SU-DHL-6 (cell line): ENCODE measurements at regions not wholly inside any gene's neighbourhood (a gene's known extent, or its start where the extent isn't known, plus 50 kb on each side); places are given as distances from the start of the nearest gene placed in this dataset.

Source experiments
- H2AFZ ChIP-seq: fragments of 200-600 bp; sonication (generic); 2 replicates; pipeline ENCODE4 v1.6.1; 2014; ENCODE audit warnings: low read depth, mild to moderate bottlenecking, moderate library complexity, mixed read lengths, antibody characterized with exemption, low read length; ENCODE audit not compliant: severe bottlenecking
- H3F3A ChIP-seq: fragments of 200-600 bp; shearing (Covaris generic); 2 replicates; pipeline ENCODE4 v1.6.0; 2016; ENCODE audit warnings: antibody characterized with exemption, mild to moderate bottlenecking; ENCODE audit not compliant: insufficient read depth
- H3K27ac ChIP-seq: fragments of 200-600 bp; sonication (generic); 2 replicates; pipeline ENCODE4 v1.5.1; 2016; ENCODE audit warnings: low read depth, mild to moderate bottlenecking, low read length, moderate library complexity, mixed read lengths
- H3K27me3 ChIP-seq: fragments of 200-600 bp; sonication (generic), shearing (Covaris generic); 2 replicates; pipeline ENCODE4 v1.6.0; 2014; ENCODE audit warnings: mild to moderate bottlenecking, low read length
- H3K36me3 ChIP-seq: fragments of 200-600 bp; sonication (generic); 2 replicates; pipeline ENCODE4 v1.6.1; 2014; ENCODE audit warnings: mild to moderate bottlenecking, low read length, mixed read lengths
- H3K4me2 ChIP-seq: fragments of 300-600, 200-600 bp; shearing (Covaris generic), sonication (generic); 2 replicates; pipeline ENCODE4 v1.6.0; 2014; ENCODE audit warnings: low read length, low read depth, mild to moderate bottlenecking; ENCODE audit not compliant: poor library complexity, severe bottlenecking
- H3K4me3 ChIP-seq: fragments of 200-600 bp; sonication (generic); 2 replicates; pipeline ENCODE4 v1.5.1; 2014; ENCODE audit warnings: antibody characterized with exemption, low read length, mild to moderate bottlenecking, mixed read lengths; ENCODE audit not compliant: insufficient read depth, poor library complexity, severe bottlenecking
- H3K79me2 ChIP-seq: fragments of 200-600 bp; sonication (generic); 2 replicates; pipeline ENCODE4 v1.6.1; 2014; ENCODE audit warnings: mild to moderate bottlenecking, low read length, moderate library complexity; ENCODE audit not compliant: insufficient read depth
- H3K9ac ChIP-seq: fragments of 200-600 bp; sonication (generic); 2 replicates; pipeline ENCODE4 v1.7.0; 2014; ENCODE audit warnings: mild to moderate bottlenecking, low read length
- H3K9me2 ChIP-seq: fragments of 200-600 bp; sonication (generic); replicated peaks from 2 replicates; pipeline ENCODE4 v1.6.1; 2014; ENCODE audit warnings: low read length; ENCODE audit not compliant: insufficient read depth
- H3K9me3 ChIP-seq: fragments of 200-600 bp; sonication (generic); 2 replicates; pipeline ENCODE4 v1.6.1; 2014; ENCODE audit warnings: low read length, mixed read lengths; ENCODE audit not compliant: insufficient read depth
- H4K20me1 ChIP-seq: fragments of 200-600 bp; sonication (generic); 2 replicates; pipeline ENCODE4 v1.6.1; 2014; ENCODE audit warnings: low read depth, mild to moderate bottlenecking, antibody characterized with exemption, low read length, moderate library complexity, mixed read lengths
- CTCF ChIP-seq: fragments of 200-600 bp; sonication (generic); IDR thresholded peaks from one replicate; pipeline ENCODE4 v1.5.1; 2017; ENCODE audit warnings: antibody characterized with exemption, mild to moderate bottlenecking, low read length, moderate library complexity; ENCODE audit not compliant: insufficient read depth, poor library complexity, severe bottlenecking
- EZH2phosphoT487 ChIP-seq: fragments of 200-600 bp; sonication (generic), shearing (Covaris generic); conservative IDR thresholded peaks from 2 replicates; pipeline ENCODE4 v1.6.1; 2018; ENCODE audit warnings: mild to moderate bottlenecking, antibody characterized with exemption, low read length, moderate library complexity, mixed read lengths

GRCh38 chr15:94736236-94736635 lies 504.9 kb downstream of the MCTP2 start:
- Histone ChIP-seq H2AFZ (no peak overlapping the region), H3K36me3 (no peaks in the 10 kb centered on the region), H3K9me2 (no peaks in the 10 kb centered on the region), H3K9me3 (no peaks in the 10 kb centered on the region), H3K79me2 (no peaks in the 10 kb centered on the region), H3K4me3 (no peak overlapping the region), H3F3A (no peaks in the 10 kb centered on the region), H3K27ac (no peak overlapping the region), H3K9ac (no peak overlapping the region), H3K27me3 (no peaks in the 10 kb centered on the region), H3K4me2 (no peak overlapping the region), H4K20me1 (no peaks in the 10 kb centered on the region)
- TF ChIP-seq EZH2phosphoT487 (no peak), CTCF (no peak)

GRCh38 chr15:94739639-94740038 lies 508.3 kb downstream of the MCTP2 start:
- no peak for TF ChIP-seq EZH2phosphoT487
- no peak for TF ChIP-seq CTCF
- Histone ChIP-seq H2AFZ (no peak overlapping the region), H4K20me1 (no peaks in the 10 kb centered on the region)

GRCh38 chr15:94740469-94740868 lies 509.1 kb downstream of the MCTP2 start:
- Histone ChIP-seq H3K27me3 (no peaks in the 10 kb centered on the region), H3K9me3 (no peaks in the 10 kb centered on the region), H3K4me2 (no peak overlapping the region), H4K20me1 (no peaks in the 10 kb centered on the region), H3F3A (no peaks in the 10 kb centered on the region), H3K79me2 (no peaks in the 10 kb centered on the region), H3K27ac (no peak overlapping the region), H3K9ac (no peak overlapping the region), H3K9me2 (no peaks in the 10 kb centered on the region), H3K36me3 (no peaks in the 10 kb centered on the region), H3K4me3 (no peak overlapping the region), H2AFZ (no peak overlapping the region)
- TF ChIP-seq CTCF (no peak), EZH2phosphoT487 (no peak)

More at GRCh38 chr15:94739639-94740038, 508.3 kb downstream of the MCTP2 start:
- no peak overlapping the region for H3K4me2 ChIP-seq
- no peaks in the 10 kb centered on the region for H3K9me3 ChIP-seq
- no peaks in the 10 kb centered on the region for H3K79me2 ChIP-seq
- H3K4me3 ChIP-seq, result no peak overlapping the region
- H3K36me3 ChIP-seq, result no peaks in the 10 kb centered on the region
- H3K27me3 ChIP-seq, result no peaks in the 10 kb centered on the region
- no peak overlapping the region for H3K9ac ChIP-seq
- no peaks in the 10 kb centered on the region for H3K9me2 ChIP-seq
- no peak overlapping the region for H3K27ac ChIP-seq
- H3F3A ChIP-seq, result no peaks in the 10 kb centered on the region

GRCh38 chr15:94743668-94744067 lies 512.3 kb downstream of the MCTP2 start:
- H4K20me1 ChIP-seq, result no peaks in the 10 kb centered on the region
- no peak overlapping the region for H2AFZ ChIP-seq
- H3K9me2 ChIP-seq, result no peaks in the 10 kb centered on the region
- no peak overlapping the region for H3K4me3 ChIP-seq
- H3F3A ChIP-seq, result no peaks in the 10 kb centered on the region
- H3K9ac ChIP-seq, result no peak overlapping the region
- TF ChIP-seq CTCF (no peak), EZH2phosphoT487 (no peak)
- H3K36me3 ChIP-seq, result no peaks in the 10 kb centered on the region
- no peaks in the 10 kb centered on the region for H3K79me2 ChIP-seq
- no peak overlapping the region for H3K4me2 ChIP-seq
- no peaks in the 10 kb centered on the region for H3K9me3 ChIP-seq
- H3K27me3 ChIP-seq, result no peaks in the 10 kb centered on the region
- no peak overlapping the region for H3K27ac ChIP-seq
